ENCODE measurements at regions not wholly inside any gene's neighbourhood (a gene's known extent, or its start where the extent isn't known, plus 50 kb on each side); places are given as distances from the start of the nearest gene placed in this dataset.

DNA sequence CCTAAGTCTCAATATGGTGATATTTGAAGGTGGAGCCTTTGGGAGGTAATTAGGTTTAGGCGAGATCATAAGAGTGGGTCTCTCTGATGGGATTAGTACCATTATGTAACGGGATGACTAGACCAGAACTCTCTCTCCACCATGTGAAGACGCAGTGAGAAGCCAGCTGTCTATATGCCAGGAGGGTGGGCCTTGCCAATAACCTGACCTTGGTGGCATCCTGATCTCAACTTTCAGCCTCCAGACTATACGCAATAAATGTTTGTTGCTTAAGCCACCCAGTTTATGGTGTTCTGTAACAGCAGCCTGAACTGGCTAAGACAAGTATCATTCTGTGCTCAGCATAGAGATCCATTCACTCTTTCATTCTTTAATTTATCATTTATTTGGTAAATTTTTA lies 167.2 kb upstream of the CDH11 start:
- TF ChIP-seq EZH2phosphoT487 (IDR thresholded peaks at IDR 0.05; ENCODE audit: borderline replicate concordance, low read length): no peak
- TF ChIP-seq, protein P1, sequence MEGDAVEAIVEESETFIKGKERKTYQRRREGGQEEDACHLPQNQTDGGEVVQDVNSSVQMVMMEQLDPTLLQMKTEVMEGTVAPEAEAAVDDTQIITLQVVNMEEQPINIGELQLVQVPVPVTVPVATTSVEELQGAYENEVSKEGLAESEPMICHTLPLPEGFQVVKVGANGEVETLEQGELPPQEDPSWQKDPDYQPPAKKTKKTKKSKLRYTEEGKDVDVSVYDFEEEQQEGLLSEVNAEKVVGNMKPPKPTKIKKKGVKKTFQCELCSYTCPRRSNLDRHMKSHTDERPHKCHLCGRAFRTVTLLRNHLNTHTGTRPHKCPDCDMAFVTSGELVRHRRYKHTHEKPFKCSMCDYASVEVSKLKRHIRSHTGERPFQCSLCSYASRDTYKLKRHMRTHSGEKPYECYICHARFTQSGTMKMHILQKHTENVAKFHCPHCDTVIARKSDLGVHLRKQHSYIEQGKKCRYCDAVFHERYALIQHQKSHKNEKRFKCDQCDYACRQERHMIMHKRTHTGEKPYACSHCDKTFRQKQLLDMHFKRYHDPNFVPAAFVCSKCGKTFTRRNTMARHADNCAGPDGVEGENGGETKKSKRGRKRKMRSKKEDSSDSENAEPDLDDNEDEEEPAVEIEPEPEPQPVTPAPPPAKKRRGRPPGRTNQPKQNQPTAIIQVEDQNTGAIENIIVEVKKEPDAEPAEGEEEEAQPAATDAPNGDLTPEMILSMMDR (IDR thresholded peaks at IDR 0.05; ENCODE audit: low read depth, low read length, poor library complexity, severe bottlenecking): no peak
- Histone ChIP-seq H3K4me1 (ENCODE audit: control insufficient read depth, low read length) (no peaks in the 10 kb centered on the region), H3K27ac (ENCODE audit: low read depth, low read length) (no peak overlapping the region), H3K36me3 (ENCODE audit: control insufficient read depth, low read length) (no peaks in the 10 kb centered on the region), H3K4me2 (ENCODE audit: low read length) (no peak overlapping the region), H3F3A (ENCODE audit: control insufficient read depth, insufficient read depth) (no peaks in the 10 kb centered on the region), H3K79me2 (ENCODE audit: control insufficient read depth, low read length) (no peaks in the 10 kb centered on the region), H3K4me3 (ENCODE audit: low read length) (no peak overlapping the region), H3K9me3 (ENCODE audit: control insufficient read depth, insufficient read depth, low read length) (no peaks in the 10 kb centered on the region), H4K20me1 (ENCODE audit: control insufficient read depth, insufficient read depth, low read depth, low read length) (no peaks in the 10 kb centered on the region), H3K27me3 (ENCODE audit: control insufficient read depth, low read length) (no peaks in the 10 kb centered on the region), H3K9me2 (replicated peaks; ENCODE audit: control insufficient read depth, low read length) (no peaks in the 10 kb centered on the region)

DNA sequence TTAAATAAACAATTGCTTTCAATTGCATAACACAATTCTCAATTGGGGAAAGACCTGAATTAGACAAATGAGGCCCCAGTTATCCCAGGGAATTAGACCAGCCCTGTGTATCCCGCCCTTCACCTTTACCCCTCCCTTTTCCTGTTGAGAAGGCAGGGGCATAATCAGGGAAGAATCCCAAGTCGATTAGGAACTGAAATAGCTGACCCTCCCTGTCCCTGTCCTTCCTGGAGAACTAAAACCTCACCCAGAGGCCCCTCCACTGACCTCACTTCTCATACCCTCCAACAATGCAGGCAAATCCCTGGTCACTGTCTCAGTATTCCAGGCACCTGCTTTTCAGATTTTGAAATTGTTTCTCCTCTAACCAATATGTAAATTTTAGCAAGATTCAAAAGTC lies 165.4 kb upstream of the CDH11 start:
- no peaks in the 10 kb centered on the region for H3K4me1 ChIP-seq (ENCODE audit: control insufficient read depth, low read length)
- H3K4me3 ChIP-seq (ENCODE audit: low read length): no peak overlapping the region
- no peaks in the 10 kb centered on the region for H4K20me1 ChIP-seq (ENCODE audit: control insufficient read depth, insufficient read depth, low read depth, low read length)
- H3K9me3 ChIP-seq (ENCODE audit: control insufficient read depth, insufficient read depth, low read length): no peaks in the 10 kb centered on the region
- H3F3A ChIP-seq (ENCODE audit: control insufficient read depth, insufficient read depth): no peaks in the 10 kb centered on the region
- H3K27ac ChIP-seq (ENCODE audit: low read depth, low read length): no peak overlapping the region
- no peak overlapping the region for H3K4me2 ChIP-seq (ENCODE audit: low read length)
- no peaks in the 10 kb centered on the region for H3K27me3 ChIP-seq (ENCODE audit: control insufficient read depth, low read length)
- TF ChIP-seq EZH2phosphoT487 (IDR thresholded peaks at IDR 0.05; ENCODE audit: borderline replicate concordance, low read length): no peak
- TF ChIP-seq, protein P1 (IDR thresholded peaks at IDR 0.05; ENCODE audit: low read depth, low read length, poor library complexity, severe bottlenecking): no peak
- H3K9me2 ChIP-seq (replicated peaks; ENCODE audit: control insufficient read depth, low read length): no peaks in the 10 kb centered on the region
- H3K79me2 ChIP-seq (ENCODE audit: control insufficient read depth, low read length): no peaks in the 10 kb centered on the region
- no peaks in the 10 kb centered on the region for H3K36me3 ChIP-seq (ENCODE audit: control insufficient read depth, low read length)

DNA sequence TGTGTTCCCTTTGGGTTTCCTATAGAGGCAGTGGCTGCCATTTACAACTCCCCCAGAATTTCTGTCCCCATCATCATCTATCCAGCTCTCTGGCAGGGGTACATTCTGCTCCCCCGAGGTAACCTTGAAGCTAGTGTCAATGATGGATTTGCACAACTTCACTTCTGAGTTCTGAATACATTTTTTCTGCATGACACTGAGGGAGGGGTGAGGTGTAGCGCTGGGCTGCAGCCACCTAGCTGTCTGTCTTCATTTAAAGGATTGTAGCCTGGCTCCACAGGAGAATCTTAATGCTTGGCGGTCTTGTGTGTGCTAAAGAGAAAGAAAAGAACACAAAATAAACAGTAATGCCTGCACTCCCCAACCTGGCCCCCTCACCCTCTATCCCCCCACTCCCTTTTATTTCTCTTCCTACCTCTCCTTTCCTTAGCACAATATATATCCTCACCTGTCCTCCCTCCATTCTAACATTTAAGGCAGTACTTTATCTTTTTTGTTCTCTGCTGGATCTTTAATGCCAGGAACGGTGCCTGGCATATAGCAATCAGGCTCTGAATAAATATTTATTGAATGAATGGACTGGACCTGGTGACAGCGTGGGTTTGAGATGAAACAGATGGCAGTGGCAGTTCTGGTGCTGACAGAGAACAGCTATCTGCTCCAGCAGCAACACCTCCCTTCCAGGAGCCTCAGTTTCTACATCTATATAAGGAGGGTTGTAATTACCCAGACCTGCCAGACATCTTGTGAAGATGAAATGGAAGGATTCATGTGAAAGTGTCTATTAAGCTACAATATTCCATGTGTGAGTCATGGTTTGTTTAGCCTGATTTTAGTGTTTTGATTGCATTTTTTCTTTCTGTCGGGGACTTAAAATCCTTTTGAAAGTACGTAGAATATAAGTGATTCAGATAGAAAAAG lies 163.5 kb upstream of the CDH11 start:
- no peaks in the 10 kb centered on the region for H3K9me3 ChIP-seq (ENCODE audit: control insufficient read depth, insufficient read depth, low read length)
- H3K9me2 ChIP-seq (replicated peaks; ENCODE audit: control insufficient read depth, low read length): no peaks in the 10 kb centered on the region
- no peaks in the 10 kb centered on the region for H3K79me2 ChIP-seq (ENCODE audit: control insufficient read depth, low read length)
- no peaks in the 10 kb centered on the region for H3K4me1 ChIP-seq (ENCODE audit: control insufficient read depth, low read length)
- no peaks in the 10 kb centered on the region for H3F3A ChIP-seq (ENCODE audit: control insufficient read depth, insufficient read depth)
- H3K27me3 ChIP-seq (ENCODE audit: control insufficient read depth, low read length): no peaks in the 10 kb centered on the region
- no peaks in the 10 kb centered on the region for H3K36me3 ChIP-seq (ENCODE audit: control insufficient read depth, low read length)
- H3K4me2 ChIP-seq (ENCODE audit: low read length): no peak overlapping the region
- H3K27ac ChIP-seq (ENCODE audit: low read depth, low read length): no peak overlapping the region
- no peak overlapping the region for H3K4me3 ChIP-seq (ENCODE audit: low read length)
- no peaks in the 10 kb centered on the region for H4K20me1 ChIP-seq (ENCODE audit: control insufficient read depth, insufficient read depth, low read depth, low read length)
- TF ChIP-seq, protein P1 (IDR thresholded peaks at IDR 0.05; ENCODE audit: low read depth, low read length, poor library complexity, severe bottlenecking): no peak
- TF ChIP-seq EZH2phosphoT487 (IDR thresholded peaks at IDR 0.05; ENCODE audit: borderline replicate concordance, low read length): no peak

Data from DOHH2 (cell line).